ENCODE measurements at regions not wholly inside any gene's neighbourhood (a gene's known extent, or its start where the extent isn't known, plus 50 kb on each side); places are given as distances from the start of the nearest gene placed in this dataset.

DNA sequence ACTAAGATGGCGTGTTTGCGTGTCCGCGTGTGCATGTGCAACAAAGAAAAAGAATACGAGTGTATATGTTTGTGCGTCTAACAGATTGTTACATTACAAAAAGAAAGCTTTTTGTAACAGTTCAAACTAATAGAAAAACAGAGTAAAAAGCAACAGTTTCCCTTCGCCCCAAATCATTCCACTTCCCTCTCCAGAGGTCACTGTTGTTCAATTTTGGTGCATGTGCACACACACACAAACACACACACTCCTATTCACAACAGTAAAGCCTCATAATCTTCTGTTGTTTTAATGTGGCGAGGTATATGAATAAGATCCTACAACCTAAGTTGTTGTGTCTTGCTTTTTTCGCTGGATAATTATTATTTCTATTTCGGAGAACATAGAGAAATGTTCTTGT is 357.3 kb upstream of the SLC8A1 start:
- DNase-seq (ENCODE audit: low spot score), result no peak

DNA sequence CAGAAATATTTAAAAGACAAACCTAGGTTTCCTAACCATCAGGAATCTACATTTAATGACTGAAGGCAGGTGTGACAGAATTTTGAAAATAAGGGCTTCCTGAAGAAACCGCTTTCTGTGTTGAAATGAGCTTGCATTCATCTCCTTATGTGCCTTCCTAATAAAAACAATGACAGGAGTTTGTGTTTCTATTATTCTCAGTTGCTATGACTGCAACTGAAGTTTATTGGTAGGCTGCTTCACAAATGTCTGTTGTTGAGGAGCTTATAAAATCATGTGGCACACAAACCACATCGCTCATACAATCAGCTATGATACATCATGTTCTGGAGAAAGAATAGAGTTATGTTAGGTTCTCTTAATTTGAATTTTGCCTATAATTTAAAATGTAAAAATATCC is 362.7 kb upstream of the SLC8A1 start:
- DNase-seq (ENCODE audit: low spot score), result no peak

DNA sequence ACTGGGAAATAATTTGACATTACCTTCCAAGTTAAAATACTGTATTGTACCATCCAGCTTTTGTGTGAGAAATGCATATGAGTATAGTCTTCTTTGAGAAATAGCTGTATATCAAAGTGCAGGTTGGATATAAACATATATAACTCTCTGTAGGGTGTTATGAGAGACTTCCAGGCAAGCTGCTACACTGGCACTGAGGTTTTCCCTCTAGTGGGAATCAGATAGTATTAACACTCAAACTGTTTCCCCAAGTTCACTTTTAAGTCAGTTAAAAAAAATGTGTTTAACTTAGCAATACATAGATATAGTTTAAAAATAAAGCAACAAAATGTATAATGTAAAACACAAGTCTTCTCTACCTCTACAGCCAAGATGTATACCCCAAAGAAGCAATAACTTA is 368.4 kb upstream of the SLC8A1 start:
- DNase-seq (ENCODE audit: low spot score), result no peak

DNA sequence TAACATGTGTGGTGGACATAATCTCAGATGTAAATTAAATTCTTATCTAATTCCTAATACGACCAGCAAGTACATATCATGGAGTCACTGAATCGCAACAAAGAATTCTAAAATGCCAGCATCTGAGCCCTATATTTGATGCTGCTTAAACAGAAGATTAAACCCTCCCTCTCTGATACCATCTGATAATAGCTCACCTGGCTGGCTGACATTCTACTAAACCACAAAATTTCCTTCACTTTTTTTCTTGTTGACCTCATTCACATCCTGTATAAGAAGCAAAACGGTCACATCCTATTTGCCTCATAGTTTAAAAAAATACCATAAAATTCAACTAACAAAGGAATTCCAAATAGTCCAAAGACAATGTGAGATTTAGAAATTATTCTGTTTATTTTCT is 371.6 kb upstream of the SLC8A1 start:
- no peak for DNase-seq (ENCODE audit: low spot score)

DNA sequence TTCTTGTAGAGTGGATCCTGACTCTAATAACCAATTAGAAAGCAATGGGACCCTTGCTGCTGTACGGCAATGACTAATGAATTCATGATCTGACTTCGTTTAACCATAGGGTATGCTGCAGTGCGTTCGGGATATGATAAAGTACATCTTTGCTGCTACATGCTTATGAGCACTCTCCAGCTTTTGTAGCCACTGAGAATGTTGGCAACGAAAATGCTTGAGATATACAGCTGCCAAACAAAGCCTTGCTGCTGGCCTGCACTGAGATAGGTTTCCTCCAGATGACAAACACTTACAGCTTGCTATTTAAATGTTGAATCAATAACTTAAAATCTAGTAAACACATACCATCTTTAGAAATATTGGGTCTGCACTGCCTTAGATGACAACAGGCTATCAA is 372.4 kb upstream of the SLC8A1 start:
- DNase-seq (ENCODE audit: low spot score), result no peak

DNA sequence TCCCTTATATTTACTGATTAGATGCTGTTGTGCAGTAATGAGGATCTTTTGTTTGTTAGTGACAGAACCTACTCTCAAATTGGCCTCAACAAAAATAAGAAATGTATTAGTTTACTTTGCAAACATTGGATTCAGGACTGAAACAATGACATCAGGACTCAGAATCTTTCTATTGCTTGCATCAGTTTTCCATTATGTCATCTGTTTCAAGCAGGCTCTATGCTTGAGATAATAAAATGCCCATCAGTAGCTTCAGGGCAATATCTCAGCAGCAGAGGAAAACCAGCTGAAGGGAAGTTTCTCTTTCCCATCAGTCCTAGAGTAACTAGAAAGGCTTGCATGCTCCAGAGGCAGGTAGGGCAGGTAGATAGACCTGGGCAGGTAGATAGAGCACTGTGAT is 375.5 kb upstream of the SLC8A1 start:
- no peak for DNase-seq (ENCODE audit: low spot score)

DNA sequence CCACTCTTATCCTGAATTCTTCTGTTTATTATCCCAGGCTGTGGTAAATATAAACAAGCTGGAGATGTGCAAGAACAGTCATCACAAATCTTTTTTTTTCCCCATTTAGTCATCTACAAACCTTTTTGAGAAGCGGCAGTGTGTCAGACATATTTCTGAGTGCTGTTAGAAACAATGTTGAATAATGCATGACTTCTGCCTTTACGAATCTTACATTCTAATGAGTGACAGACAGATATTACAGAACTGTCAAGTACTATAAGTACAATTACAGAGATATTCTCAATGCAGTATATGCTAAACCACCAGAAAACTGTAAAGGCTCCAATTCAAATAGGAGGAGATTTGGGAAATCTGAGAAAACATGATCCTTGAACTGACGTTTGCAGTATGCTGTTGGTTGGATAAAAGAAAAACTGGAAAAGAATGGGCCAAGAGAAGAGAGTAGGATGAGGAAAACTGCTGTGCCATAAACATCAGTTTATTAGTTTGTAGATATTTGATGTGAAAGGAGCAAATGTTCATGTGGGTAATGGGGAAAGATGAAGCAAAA is 379.5 kb upstream of the SLC8A1 start:
- no peak for DNase-seq (ENCODE audit: low spot score)

DNA sequence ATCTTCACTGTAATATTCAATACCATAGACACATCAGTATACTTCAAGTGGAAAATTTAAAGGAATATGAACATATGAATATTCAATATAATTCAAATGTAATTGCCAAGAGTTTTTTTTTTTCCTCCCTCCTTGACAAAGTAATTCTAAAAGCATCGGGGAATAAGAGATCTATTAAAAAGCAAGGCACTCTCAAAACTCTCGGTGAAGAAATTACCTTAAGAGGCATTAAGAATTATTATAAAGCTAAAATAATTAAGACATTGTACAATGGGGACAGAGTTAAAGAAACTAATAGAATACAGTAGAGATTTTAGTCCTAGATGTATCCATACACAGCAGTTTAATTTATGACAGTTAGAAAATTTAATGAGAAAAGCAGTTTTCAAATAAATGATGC is 390.0 kb upstream of the SLC8A1 start:
- no peak for DNase-seq (ENCODE audit: low spot score)

DNA sequence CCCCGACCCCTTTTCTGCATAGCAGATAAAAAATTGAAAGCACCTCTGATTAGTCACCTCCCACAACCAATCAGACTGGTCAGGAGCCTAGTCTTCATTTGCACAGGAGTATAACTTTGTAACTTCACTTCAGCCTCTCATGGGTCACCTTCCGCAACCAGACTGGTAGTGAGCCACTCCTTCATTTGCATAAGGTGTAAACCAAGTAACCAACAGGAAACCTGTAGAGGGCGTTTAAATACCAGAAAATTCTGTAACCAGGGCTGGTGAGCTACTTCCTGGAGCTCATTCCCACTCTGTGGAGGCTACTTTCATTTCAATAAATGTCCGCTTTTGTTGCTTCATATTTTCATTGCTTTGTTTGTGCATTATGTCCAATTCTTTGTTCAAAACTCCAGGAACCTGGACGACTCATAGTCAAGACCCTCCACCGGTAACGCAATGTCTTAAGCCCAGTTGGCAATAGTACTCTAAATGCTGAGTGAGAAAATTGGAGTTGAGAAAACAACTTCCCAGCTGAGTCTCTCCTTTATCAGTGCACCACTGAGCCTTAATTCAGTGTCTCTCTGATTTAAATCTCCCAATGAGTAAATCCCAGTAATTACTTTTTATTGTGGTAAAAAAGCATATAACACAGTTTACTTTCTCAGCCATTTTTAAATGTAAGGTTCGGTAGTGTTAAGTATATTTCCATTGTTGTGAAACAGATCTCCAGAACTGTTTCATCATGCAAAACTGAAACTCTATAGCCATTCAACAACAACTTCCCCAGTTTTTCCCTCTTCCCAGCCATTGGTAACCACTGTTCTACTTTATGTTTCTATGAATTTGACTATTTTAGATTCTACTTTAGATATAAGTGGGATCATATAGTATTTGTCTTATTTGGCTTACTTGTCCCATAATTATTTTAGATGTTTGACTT is 392.7 kb upstream of the SLC8A1 start:
- no peak for DNase-seq (ENCODE audit: low spot score)

DNA sequence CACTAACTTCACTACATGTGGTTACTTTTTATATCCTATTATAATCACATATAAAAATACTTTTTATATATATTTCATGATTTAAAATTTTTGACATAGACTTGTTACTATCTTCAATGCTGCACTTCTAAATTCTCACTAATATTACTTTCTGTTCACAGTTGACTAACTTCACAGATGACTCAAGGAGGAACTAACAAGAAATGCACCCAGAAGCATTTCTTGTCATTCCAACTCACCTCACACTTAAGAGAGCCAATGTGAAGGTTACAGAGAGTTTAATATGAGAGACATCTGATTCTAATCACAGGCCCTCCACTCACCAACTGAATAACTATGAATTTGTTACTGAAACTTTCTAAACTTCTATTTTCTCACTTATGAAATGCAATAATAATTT is 399.8 kb upstream of the SLC8A1 start:
- DNase-seq (ENCODE audit: low spot score), result no peak

DNA sequence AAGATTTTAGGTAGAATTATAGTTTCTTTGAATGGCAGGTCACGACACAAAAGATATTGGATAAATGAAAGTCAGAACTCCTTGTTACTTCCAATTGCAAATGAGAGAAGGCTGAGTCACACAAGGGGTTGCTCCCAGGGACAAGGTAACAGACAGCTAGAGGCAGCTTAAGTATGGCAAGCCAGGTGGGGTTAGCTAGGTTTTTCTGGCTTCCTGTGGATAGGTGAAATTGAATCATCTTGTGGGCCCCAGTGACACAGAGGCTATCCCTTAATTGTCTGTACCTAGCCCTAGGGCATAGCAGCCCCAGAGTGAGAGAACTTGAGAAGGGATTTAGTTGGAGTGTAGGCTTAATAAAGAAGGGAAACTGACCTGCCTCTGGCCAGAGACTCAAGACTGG is 407.7 kb upstream of the SLC8A1 start:
- DNase-seq (ENCODE audit: low spot score), result no peak

DNA sequence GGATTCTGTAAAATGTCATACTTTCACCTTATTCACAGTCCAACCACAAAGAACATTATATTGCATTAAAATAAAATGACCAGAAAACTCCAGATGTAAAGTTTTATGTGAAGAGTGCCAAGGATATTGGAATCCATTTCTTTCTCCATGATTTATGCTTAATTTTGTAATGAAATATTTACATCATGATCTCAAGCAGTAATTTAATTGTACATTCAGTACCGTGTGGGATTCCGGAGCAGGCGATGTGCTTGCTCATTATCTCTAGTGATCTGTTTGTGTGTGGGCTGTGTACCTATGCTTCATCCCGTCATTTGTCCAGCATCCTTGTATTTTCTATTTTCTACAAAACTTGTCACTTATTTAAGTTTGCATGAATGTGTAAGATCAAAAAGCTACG is 415.9 kb upstream of the SLC8A1 start:
- DNase-seq (ENCODE audit: low spot score), result no peak

DNA sequence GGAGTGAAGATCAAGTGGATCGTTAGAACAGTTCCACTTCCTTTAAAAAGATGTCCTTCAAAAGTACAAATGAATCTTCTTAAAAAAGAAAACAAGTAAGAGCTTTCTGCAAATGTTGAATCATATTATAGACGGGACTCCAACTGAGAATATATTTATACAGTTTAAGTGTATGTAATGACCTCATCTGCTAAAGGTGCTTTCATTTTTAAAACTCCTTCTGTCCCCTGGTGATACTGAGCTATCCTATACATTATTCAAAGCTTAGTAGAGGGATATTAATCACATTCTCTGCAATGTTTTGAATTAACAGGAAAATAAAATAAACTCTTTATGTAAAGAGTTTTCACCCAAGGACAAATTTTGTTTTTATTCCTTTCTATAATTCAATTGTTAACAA is 420.7 kb upstream of the SLC8A1 start:
- DNase-seq (ENCODE audit: low spot score), result no peak

DNA sequence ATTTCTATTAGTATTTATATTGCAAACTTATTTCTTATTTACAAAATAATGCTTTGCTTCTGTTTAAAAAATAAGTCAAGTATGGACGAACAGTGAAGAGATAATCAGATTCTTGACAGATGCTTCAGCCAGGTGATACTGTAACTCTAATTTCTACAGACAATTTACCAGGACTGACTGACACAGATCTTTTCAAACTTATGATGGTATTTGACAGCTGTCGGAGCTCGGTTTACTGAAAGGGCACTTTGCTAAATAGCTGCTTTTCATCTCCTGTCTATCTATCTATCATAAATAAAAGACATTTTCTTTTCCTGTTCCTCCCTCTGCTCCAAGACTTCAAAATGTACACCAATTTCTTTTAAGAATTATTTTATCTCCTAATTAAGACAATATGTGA is 422.5 kb upstream of the SLC8A1 start:
- no peak for DNase-seq (ENCODE audit: low spot score)

DNA sequence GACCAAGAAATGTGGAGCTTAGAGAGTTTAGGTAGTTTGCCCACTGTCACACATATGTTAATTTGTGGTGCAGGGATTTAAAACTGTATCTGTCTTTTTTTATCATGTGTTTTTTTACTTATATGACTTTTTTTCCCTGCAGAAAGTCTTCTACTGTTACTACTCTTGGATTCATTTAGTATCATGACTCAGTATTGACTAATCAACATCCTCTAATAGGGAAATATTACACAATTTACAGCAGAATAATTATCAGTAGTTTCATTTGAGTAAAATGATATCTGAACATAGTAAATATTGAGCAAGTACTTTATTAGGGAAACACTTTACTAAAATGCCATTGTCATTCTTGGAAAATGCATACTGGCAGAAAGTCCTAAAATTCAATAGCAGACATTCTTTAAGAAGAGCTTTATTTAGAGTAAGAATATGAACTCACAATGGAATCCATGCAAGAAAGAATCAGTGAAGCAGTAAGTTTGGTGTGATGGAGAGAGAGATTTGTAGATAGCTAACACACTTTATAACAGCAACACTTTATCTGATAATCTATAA is 425.9 kb upstream of the SLC8A1 start:
- no peak for DNase-seq (ENCODE audit: low spot score)

DNA sequence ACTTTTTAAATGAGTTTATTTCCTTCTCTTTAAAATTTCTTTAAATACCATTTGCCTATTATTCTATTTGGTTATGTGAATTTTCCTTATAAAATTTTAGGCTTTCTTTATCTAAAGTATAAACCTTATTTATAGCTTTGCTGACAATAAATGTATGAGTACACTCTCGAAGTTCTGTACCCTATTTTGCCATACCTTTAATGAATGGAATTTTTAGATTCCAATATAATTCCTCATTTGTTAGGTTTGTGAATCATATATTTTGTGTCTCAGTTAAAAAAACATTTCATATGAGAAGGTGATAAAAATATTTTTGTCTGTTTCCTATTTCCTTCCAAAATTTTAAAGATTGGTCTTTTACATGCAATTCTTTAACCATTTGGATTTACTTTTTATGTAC is 427.4 kb upstream of the SLC8A1 start:
- no peak for DNase-seq (ENCODE audit: low spot score)

DNA sequence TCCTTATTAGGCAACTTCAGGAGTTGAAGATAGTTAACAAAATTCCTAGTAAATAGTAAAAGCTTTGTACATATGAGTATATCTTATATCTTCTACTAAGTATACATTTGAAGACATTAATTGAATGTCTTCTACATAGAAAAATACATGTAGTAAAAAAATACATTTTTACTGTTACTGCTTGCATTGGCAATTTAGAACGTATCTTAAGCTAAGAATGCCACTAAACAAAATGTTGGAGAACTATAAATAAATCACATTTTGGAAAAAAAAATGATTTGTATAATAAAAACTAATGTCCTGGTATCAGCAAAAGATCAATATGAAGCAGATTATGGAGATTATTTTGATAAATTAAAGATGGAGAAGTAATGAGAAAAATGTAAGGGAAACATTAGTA is 434.2 kb upstream of the SLC8A1 start:
- no peak for DNase-seq (ENCODE audit: low spot score)

DNA sequence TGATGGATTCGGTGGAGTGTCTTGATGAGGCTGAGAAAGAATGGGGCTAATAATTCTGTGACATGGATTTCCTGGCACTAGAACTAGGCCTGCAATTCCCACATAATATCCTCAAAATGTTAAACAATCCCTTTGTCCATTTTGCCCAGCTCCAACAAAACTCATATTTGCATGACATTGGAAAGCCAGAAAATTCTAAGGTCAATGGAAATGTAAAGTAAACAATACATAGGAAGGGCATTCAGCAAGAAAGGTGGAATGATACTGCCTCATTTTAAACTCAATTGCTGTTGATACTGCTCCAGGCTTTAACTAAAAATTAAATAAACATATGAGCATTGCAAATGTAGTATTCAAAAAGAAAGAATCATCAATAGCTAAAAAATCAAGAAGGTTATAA is 434.8 kb upstream of the SLC8A1 start:
- no peak for DNase-seq (ENCODE audit: low spot score)

DNA sequence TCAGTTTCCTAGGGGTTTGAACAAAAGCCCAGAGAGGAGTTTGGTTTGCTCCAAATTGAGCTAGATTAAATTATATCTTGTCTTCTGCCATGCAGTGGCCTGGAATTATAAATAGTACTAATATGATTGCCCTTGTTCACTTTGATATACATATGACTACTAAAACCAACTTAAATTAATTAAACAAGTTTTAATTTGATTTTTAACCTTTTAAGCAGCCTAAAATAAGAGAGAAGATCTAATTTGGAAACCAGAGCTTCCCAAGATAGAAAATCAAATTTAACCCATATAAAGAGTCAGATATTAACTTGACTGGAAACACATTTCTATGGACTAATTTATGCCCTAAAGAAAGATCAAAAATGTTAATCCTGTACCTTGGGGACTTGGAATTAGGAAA is 444.5 kb upstream of the SLC8A1 start:
- DNase-seq (ENCODE audit: low spot score), result no peak

DNA sequence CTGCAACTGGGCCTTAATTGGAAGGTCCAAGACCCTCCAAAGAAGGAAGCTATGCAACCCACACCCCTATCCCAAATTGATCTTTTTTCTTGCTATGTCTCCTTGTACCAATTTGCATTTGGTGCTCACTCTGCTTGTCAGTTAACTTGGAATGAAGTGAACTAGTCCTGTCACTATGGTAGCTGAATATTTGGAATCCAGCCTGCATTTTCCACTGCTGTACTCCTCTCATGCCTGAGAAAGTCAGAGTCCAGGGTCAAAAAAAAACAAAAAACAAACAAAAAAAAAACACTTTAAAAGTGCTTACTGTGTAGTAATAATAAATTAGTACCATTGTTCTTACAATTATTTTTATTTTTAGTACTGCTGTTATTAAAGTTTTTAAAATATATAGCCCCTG is 462.8 kb upstream of the SLC8A1 start:
- no peak for DNase-seq (ENCODE audit: low spot score)

DNA sequence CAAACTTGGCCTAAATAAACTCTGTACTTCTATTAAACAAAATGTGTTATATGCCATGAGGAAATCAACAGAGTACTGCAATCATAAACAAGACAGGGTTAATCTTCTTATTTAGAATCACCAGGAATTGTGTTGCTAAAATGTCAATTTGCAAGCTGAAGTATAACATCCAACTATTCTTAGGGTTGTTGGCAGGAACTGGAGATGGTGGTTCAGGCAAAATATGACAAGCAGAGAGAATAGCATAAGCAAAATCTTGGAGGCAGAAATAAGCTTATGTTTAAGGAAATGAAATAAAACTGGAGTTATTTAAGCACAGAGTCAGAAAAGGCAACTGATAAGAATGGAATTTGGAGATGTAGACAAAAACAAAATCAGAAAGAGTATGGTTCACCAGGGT is 463.8 kb upstream of the SLC8A1 start:
- no peak for DNase-seq (ENCODE audit: low spot score)

DNA sequence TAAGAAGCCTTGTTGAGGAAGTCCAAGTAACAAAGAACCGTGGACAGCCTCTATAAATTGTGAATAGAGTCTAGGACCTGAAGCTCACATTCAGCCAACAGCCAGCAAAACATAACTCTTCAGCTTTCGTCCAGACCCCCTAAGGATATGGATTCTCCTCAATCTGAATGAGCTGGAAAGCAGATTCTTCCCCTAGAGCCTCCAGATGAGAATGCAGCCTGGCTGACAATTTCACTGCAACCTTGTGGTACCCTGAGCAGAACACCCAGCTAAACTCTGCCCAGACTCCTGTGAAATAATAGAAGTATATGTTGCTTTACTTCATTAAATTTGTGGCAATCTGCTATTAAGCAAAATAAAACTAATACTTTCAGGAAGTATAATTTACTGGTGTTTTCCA is 483.5 kb upstream of the SLC8A1 start:
- DNase-seq (ENCODE audit: low spot score), result no peak

DNA sequence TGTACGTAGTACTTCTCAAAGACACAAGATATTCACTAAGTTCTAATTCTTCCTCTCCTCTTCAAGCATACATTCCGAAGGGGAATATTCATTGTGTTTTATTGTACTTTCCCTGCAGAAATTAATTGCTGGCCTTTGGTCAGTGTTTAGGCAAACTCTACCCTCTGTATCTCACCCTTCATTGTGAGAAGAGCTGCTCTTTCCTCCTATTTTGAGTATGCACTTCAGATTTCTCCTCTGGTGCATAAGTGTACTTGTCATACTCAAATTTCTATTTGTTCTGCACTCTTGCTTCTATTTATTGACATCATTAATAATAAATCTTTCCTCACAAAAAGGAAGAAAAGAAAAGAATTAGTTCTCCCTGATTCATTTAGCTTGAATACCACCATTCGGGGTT is 485.4 kb upstream of the SLC8A1 start:
- DNase-seq (ENCODE audit: low spot score), result no peak

DNA sequence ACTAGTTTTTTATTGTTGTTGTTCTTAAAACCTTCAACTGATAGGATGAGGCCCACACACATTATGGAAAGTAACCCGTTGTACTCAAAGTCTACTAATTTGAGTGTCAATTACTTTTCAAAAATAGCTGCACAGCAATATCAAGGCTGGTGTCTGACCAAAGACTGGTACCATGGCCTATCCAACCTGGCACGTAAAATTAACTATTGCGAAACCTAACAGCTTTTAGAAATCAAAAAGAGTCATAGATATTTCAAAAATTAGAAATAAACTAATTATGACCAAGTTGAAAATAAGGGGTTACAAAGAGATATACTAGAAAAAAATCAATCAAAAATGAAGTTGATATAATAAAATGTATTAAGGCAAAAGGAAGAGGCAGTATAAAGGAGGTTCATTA is 501.5 kb upstream of the SLC8A1 start:
- DNase-seq (ENCODE audit: low spot score), result no peak

All from hepatic stellate cell (primary cell).